HG02610 (cell line): ENCODE measurements at regions not wholly inside any gene's neighbourhood (a gene's known extent, or its start where the extent isn't known, plus 50 kb on each side); places are given as distances from the start of the nearest gene placed in this dataset.
A peak's percentile ranks its signal among the peaks of the same experiment; 100 is the strongest.
"Not testable (repeated sequence)": the region's sequence is repeated elsewhere in the genome, so short reads cannot be mapped to it uniquely, and the experiment has no call there.

Experiments used
- ATAC-seq: cut with Tn5 transposase; IDR thresholded peaks from one replicate; pipeline ENCODE4 v1.9.1; 2021; ENCODE audit warnings: mild to moderate bottlenecking, moderate library complexity; ENCODE audit not compliant: unreplicated experiment

DNA sequence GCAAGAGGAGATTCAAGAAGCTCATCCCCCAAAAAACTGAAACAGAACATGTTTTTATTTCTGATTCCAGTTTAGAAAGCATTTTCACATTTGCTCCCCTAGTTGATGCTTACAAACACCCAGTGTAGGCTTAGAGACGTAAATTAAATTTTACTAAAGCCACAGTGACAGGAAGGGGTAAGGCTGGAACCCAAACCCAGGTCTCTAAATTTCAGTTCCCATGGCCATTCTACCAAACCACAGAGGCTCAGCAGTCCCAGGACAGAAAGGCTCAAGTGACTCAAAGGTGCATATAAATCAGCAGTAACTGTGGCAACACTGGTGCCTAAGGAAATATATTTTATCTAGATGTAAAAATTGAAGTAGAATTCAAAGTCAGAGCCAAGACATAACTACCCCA lies 128.7 kb downstream of the CEP120 start:
- peak; percentile 51 for ATAC-seq

GRCh38 chr5:123289210-123289609 lies 134.0 kb downstream of the CEP120 start:
- ATAC-seq: no peak

DNA sequence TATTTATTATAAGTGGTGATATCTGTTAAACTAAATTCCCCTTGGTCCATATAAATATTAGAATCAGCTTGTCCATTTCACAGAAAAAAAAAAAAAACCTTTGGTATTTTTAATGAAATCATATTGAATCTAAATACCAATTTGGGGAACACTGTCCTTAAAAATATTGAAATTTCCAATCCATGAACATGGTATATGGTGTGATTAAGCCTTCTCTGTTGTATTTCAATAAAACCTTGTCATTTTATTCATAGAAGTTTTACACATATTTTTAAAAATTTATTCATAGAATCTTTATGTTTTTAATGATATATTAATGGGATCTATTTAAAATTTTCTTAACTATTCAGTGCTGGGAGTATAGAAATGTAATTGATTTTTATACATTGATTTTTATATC lies 135.3 kb downstream of the CEP120 start:
- no peak for ATAC-seq

DNA sequence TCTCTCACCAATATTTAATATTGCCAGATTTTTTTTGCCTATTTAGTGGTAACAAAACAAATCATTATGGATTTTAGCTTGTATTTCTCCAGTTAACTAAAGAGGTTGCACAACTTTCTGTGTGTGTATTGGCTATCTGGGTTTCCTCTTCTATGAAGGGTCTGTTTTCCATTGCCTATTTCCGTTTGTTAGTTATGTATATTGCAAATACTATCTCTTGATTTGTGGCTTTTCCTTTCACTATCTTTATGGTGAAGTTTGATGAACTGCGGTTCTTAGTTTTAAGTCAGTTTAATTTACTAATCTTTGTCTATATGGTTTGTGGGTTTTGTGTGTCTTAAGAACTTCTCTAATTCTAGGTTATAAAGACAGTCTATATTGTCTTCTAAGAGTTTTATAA lies 136.3 kb downstream of the CEP120 start:
- ATAC-seq: no peak

GRCh38 chr5:123285122-123286023 lies 137.8 kb downstream of the CEP120 start:
- ATAC-seq: no peak

DNA sequence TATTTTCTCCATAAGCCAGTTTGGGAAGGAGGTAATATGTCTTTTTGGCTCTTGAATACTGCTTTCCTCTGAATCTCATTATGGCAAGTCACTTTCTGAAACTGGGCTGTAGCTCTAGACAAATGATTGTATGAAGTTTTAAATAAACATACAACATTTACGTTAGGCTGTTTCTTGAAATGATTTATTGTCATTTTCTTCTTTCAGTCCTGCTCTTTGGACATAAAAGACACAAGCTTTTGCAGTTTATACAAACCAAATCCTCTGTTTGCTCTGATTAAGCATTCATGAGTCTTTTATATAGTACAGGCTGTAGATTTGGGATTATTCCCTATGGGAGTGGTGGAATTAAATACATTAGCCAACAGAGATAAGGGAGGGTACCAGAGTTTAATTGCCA lies 139.7 kb downstream of the CEP120 start:
- no peak for ATAC-seq

- ATAC-seq: no peak
Measured at GRCh38 chr5:123283031-123283430, 140.2 kb downstream of the CEP120 start.

DNA sequence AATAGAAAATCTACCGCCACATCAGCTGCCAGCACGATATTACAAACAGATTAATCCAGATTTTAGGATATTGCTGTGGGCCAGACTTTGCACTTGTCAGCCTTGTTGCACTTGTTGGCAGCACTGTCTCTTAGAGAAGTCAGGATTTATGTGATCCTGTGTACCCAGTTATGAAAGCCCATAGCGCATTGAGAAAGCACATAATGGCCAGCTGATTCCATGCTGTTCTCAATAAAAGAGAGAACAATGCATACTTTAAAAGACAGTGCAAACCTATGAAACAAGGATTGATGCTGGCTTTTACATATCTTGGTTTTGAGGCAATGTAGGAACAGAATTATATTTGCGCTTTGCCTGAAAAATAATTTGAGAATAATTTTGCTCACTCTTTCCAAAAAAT lies 140.8 kb downstream of the CEP120 start:
- ATAC-seq: no peak

DNA sequence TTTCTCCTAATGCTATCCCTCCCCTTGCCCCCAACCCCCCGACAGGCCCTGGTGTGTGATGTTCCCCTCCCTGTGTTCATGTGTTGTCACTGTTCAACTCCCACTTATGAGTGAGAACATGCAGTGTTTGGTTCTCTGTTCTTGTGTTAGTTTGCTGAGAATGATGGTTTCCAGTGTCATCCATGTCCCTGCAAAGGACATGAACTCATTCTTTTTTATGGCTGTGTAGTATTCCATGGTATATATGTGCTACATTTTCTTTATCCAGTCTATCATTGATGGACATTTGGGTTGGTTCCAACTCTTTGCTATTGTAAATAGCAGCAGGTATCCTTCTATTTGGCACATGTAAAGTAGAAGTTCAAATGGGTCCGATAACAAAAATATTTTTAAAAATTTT lies 142.3 kb downstream of the CEP120 start:
- ATAC-seq: not testable (repeated sequence)

GRCh38 chr5:123279136-123279535 lies 144.1 kb downstream of the CEP120 start:
- no peak for ATAC-seq

GRCh38 chr5:123278284-123278683 lies 144.9 kb downstream of the CEP120 start:
- no peak for ATAC-seq

DNA sequence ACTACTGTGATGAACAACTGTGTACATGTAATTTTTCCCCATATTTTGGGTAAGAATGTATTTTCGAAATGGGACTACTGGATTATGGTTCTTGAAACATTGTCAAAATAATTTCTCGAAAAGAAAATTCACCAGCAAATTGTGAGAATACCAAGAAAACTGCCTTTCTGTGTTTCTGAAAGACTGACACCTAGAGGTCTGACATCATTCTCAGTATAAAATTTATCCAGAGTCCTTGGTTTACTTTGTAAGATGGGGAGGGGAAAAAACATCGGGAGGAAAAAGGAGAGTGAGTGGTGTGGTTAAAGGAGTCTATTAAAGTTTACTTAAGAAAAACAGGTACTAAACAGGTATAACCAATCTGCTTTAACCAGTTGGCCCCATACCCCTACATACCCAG lies 149.2 kb downstream of the CEP120 start:
- no peak for ATAC-seq

- no peak for ATAC-seq
Measured at GRCh38 chr5:123273095-123273494, 150.1 kb downstream of the CEP120 start.

GRCh38 chr5:123269851-123270250 lies 153.4 kb downstream of the CEP120 start:
- ATAC-seq: no peak

GRCh38 chr5:123269436-123269835 lies 153.8 kb downstream of the CEP120 start:
- ATAC-seq: no peak

DNA sequence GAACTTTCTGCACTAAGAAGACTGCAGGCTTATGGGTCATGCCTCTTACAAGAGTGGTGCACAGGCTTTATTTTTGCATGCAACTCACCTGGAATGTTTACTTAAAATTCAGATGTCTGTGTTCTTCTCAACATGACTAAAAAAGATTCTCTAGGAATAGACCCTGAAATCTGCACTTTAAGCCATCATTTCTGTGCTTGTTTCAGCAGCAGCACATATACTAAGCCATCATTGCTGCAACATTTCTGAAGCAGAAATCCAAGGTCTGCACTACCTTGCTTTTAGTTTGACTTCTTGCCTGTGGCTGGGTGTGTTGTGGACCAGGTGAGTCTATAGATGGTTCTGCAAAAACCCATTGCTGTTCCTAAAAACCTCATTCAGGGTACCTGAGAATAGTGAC lies 156.8 kb downstream of the CEP120 start:
- ATAC-seq: no peak

DNA sequence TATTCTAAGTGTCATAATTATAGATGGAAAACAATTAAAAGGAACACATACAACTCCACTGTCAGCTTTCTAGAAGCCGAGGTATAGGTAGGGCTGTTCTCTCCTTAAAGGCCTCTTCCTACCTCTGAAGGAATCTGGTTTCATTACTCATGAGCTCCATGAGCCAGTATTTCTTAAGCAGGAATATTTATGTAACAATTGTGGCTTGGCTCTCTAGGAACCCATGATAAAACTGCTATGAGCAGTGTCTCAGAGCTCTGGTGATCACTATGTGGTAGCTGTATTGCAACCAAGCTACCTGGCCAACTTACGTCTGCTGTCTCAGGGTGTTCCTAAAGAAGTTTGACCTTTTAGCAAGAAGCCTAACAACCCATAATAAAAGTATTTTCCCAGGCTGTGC lies 157.7 kb downstream of the CEP120 start:
- no peak for ATAC-seq

DNA sequence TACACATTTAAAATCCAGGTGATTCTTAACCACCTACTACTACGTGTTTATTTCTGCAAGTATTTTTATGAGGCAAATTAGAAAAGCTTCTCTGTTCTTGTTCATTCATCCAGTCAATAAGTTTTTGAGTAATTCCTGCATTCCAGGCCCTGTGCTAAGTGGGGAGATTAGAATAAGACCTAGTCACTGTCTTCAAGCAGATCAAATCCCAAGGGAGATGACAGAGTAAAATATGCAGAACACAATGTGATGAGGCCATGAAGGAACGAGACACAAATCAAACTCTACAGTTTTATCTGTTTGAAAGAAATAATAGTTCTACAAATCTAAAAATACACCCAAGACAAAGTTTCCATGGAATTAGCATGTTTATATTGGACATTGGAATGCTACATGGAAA lies 158.8 kb downstream of the CEP120 start:
- ATAC-seq: no peak

- ATAC-seq: no peak
Measured at GRCh38 chr5:123263859-123264258, 159.3 kb downstream of the CEP120 start.

GRCh38 chr5:123262216-123262823 lies 160.9 kb downstream of the CEP120 start:
- no peak for ATAC-seq

GRCh38 chr5:123261752-123262151 lies 161.5 kb downstream of the CEP120 start:
- ATAC-seq: no peak

GRCh38 chr5:123249446-123249845 lies 160.4 kb downstream of the PRDM6 start:
- ATAC-seq: no peak
